GM21723 (cell line): ENCODE measurements at regions not wholly inside any gene's neighbourhood (a gene's known extent, or its start where the extent isn't known, plus 50 kb on each side); places are given as distances from the start of the nearest gene placed in this dataset.
A peak's percentile ranks its signal among the peaks of the same experiment; 100 is the strongest.

ENCODE experiments used
- ATAC-seq: cut with Tn5 transposase; IDR thresholded peaks from one replicate; pipeline ENCODE4 v1.9.1; 2021; ENCODE audit warnings: mild to moderate bottlenecking, moderate library complexity; ENCODE audit not compliant: unreplicated experiment

GRCh38 chr2:120439637-120440384 is 93.9 kb downstream of the INHBB start:
- no peak for ATAC-seq

GRCh38 chr2:120440521-120441350 is 94.8 kb downstream of the INHBB start:
- no peak for ATAC-seq

- ATAC-seq: no peak
Measured at GRCh38 chr2:120441351-120441700, 95.4 kb downstream of the INHBB start.

- ATAC-seq: no peak
Measured at GRCh38 chr2:120441744-120442471, 96.0 kb downstream of the INHBB start.

GRCh38 chr2:120442541-120442922 is 96.6 kb downstream of the INHBB start:
- no peak for ATAC-seq

GRCh38 chr2:120442923-120443571 is 97.1 kb downstream of the INHBB start:
- peak; percentile 61 for ATAC-seq

GRCh38 chr2:120443946-120444345 is 98.0 kb downstream of the INHBB start:
- no peak for ATAC-seq

- no peak for ATAC-seq
Measured at GRCh38 chr2:120444691-120445240, 98.8 kb downstream of the INHBB start.

GRCh38 chr2:120445449-120446143 is 99.7 kb downstream of the INHBB start:
- ATAC-seq: no peak

- ATAC-seq: no peak
Measured at GRCh38 chr2:120446236-120447126, 100.5 kb downstream of the INHBB start.

GRCh38 chr2:120447127-120447785 is 101.3 kb downstream of the INHBB start:
- no peak for ATAC-seq

- no peak for ATAC-seq
Measured at GRCh38 chr2:120448436-120448835, 102.5 kb downstream of the INHBB start.

GRCh38 chr2:120448961-120449810 is 103.2 kb downstream of the INHBB start:
- ATAC-seq: no peak

GRCh38 chr2:120450196-120450820 is 104.4 kb downstream of the INHBB start:
- no peak for ATAC-seq

- no peak for ATAC-seq
Measured at GRCh38 chr2:120451334-120451733, 105.4 kb downstream of the INHBB start.

- no peak for ATAC-seq
Measured at GRCh38 chr2:120452131-120452530, 106.2 kb downstream of the INHBB start.

- ATAC-seq: no peak
Measured at GRCh38 chr2:120452945-120453634, 107.2 kb downstream of the INHBB start.
